ENCODE measurements at regions not wholly inside any gene's neighbourhood (a gene's known extent, or its start where the extent isn't known, plus 50 kb on each side); places are given as distances from the start of the nearest gene placed in this dataset.

- no peak overlapping the region for H3K4me3 ChIP-seq (ENCODE audit: control insufficient read depth, low read depth, low read length)
- DNase-seq (ENCODE audit: low read depth) = no peak
- TF ChIP-seq CTCF (conservative IDR thresholded peaks at IDR 0.05; ENCODE audit: control insufficient read depth, insufficient read depth, low read depth, low read length) = no peak
Measured at GRCh38 chr3:96410006-96410730, 404.2 kb upstream of the EPHA6 start.

- no peak for TF ChIP-seq CTCF (conservative IDR thresholded peaks at IDR 0.05; ENCODE audit: control insufficient read depth, insufficient read depth, low read depth, low read length)
- no peak overlapping the region for H3K4me3 ChIP-seq (ENCODE audit: control insufficient read depth, low read depth, low read length)
- no peak for DNase-seq (ENCODE audit: low read depth)
Measured at GRCh38 chr3:96416549-96417255, 397.7 kb upstream of the EPHA6 start.

- DNase-seq (ENCODE audit: low read depth) = no peak
- no peak overlapping the region for H3K4me3 ChIP-seq (ENCODE audit: control insufficient read depth, low read depth, low read length)
- TF ChIP-seq CTCF (conservative IDR thresholded peaks at IDR 0.05; ENCODE audit: control insufficient read depth, insufficient read depth, low read depth, low read length) = no peak
Measured at GRCh38 chr3:96428097-96428496, 386.3 kb upstream of the EPHA6 start.

- DNase-seq (ENCODE audit: low read depth) = no peak
- no peak for TF ChIP-seq CTCF (conservative IDR thresholded peaks at IDR 0.05; ENCODE audit: control insufficient read depth, insufficient read depth, low read depth, low read length)
- H3K4me3 ChIP-seq (ENCODE audit: control insufficient read depth, low read depth, low read length) = no peak overlapping the region
Measured at GRCh38 chr3:96430079-96430478, 384.3 kb upstream of the EPHA6 start.

- no peak overlapping the region for H3K4me3 ChIP-seq (ENCODE audit: control insufficient read depth, low read depth, low read length)
- no peak for DNase-seq (ENCODE audit: low read depth)
- TF ChIP-seq CTCF (conservative IDR thresholded peaks at IDR 0.05; ENCODE audit: control insufficient read depth, insufficient read depth, low read depth, low read length) = no peak
Measured at GRCh38 chr3:96434651-96435050, 379.7 kb upstream of the EPHA6 start.

- no peak for DNase-seq (ENCODE audit: low read depth)
- no peak overlapping the region for H3K4me3 ChIP-seq (ENCODE audit: control insufficient read depth, low read depth, low read length)
- no peak for TF ChIP-seq CTCF (conservative IDR thresholded peaks at IDR 0.05; ENCODE audit: control insufficient read depth, insufficient read depth, low read depth, low read length)
Measured at GRCh38 chr3:96449346-96449745, 365.0 kb upstream of the EPHA6 start.
